Neural cell (in vitro differentiated cells): ENCODE measurements at regions not wholly inside any gene's neighbourhood (a gene's known extent, or its start where the extent isn't known, plus 50 kb on each side); places are given as distances from the start of the nearest gene placed in this dataset.
A peak's percentile ranks its signal among the peaks of the same experiment; 100 is the strongest.

Source experiments
- H2AFZ ChIP-seq: fragments of 200-600, 300-800 bp; sonication (generic), shearing (Covaris generic); 2 replicates; pipeline ENCODE4 v1.6.0; 2014; ENCODE audit warnings: low read depth, mild to moderate bottlenecking, antibody characterized with exemption, low read length, moderate library complexity
- H3F3A ChIP-seq: fragments of 200-600 bp; shearing (Covaris generic); 2 replicates; pipeline ENCODE4 v1.6.1; 2016; ENCODE audit warnings: mild to moderate bottlenecking, moderate library complexity, mixed read lengths, antibody characterized with exemption, low read length; ENCODE audit not compliant: insufficient read depth, poor library complexity, severe bottlenecking
- H3K27ac ChIP-seq: fragments of 200-600, 300-800 bp; sonication (generic), shearing (Covaris generic); 2 replicates; pipeline ENCODE4 v1.5.1; 2014; ENCODE audit warnings: mild to moderate bottlenecking, low read length, moderate library complexity
- H3K27me3 ChIP-seq: fragments of 300-800, 200-600 bp; sonication (generic), shearing (Covaris generic); 2 replicates; pipeline ENCODE4 v1.6.0; 2014; ENCODE audit warnings: mild to moderate bottlenecking, low read depth, low read length, moderate library complexity; ENCODE audit not compliant: insufficient read depth
- H3K36me3 ChIP-seq: fragments of 300-800, 200-600 bp; sonication (generic), shearing (Covaris generic); 2 replicates; pipeline ENCODE4 v1.5.1; 2014; ENCODE audit warnings: mild to moderate bottlenecking, antibody characterized with exemption, low read length, moderate library complexity; ENCODE audit not compliant: insufficient read depth
- H3K4me2 ChIP-seq: fragments of 300-800, 200-600 bp; sonication (generic), shearing (Covaris generic); 2 replicates; pipeline ENCODE4 v1.6.0; 2014; ENCODE audit warnings: mild to moderate bottlenecking, low read length
- H3K4me3 ChIP-seq: fragments of 300-800, 200-600 bp; sonication (generic), shearing (Covaris generic); 2 replicates; pipeline ENCODE4 v1.5.1; 2014; ENCODE audit warnings: mild to moderate bottlenecking, low read length, moderate library complexity
- H3K79me2 ChIP-seq: fragments of 200-600 bp; shearing (Covaris generic); replicated peaks from 2 replicates; pipeline ENCODE4 v1.6.0; 2014; ENCODE audit warnings: mild to moderate bottlenecking, low read length, moderate library complexity; ENCODE audit not compliant: insufficient read depth
- H3K9ac ChIP-seq: fragments of 300-800, 200-600 bp; sonication (generic), shearing (Covaris generic); 2 replicates; pipeline ENCODE4 v1.6.1; 2016; ENCODE audit warnings: mild to moderate bottlenecking, low read length, mixed read lengths
- H3K9me2 ChIP-seq: fragments of 200-600 bp; shearing (Covaris generic); 2 replicates; pipeline ENCODE4 v1.6.1; 2016; ENCODE audit warnings: mild to moderate bottlenecking, low read length, mixed read lengths; ENCODE audit not compliant: insufficient read depth
- H3K9me3 ChIP-seq: fragments of 200-600, 300-800 bp; sonication (generic), shearing (Covaris generic); 2 replicates; pipeline ENCODE4 v1.6.1; 2016; ENCODE audit warnings: mild to moderate bottlenecking, mixed run types, low read length, moderate library complexity, mixed read lengths
- H4K20me1 ChIP-seq: fragments of 200-600 bp; shearing (Covaris generic); 2 replicates; pipeline ENCODE4 v1.6.1; 2016; ENCODE audit warnings: mild to moderate bottlenecking, mixed run types; ENCODE audit not compliant: insufficient read depth
- EP300 ChIP-seq: fragments of 450-650 bp; conservative IDR thresholded peaks from 2 replicates; pipeline ENCODE4 v1.6.1; 2014; ENCODE audit warnings: antibody characterized with exemption, mild to moderate bottlenecking, moderate library complexity; ENCODE audit not compliant: poor library complexity, severe bottlenecking
- EZH2 ChIP-seq: fragments of 200-600, 300-800 bp; shearing (Covaris generic), sonication (generic); IDR thresholded peaks from 2 replicates; pipeline ENCODE4 v1.6.1; 2014; ENCODE audit warnings: antibody characterized with exemption, low read length, borderline replicate concordance, mild to moderate bottlenecking; ENCODE audit not compliant: insufficient read depth, poor library complexity, severe bottlenecking
- MXI1 ChIP-seq: fragments of 450-650 bp; conservative IDR thresholded peaks from 2 replicates; pipeline ENCODE4 v1.6.1; 2014; ENCODE audit warnings: antibody characterized with exemption, mild to moderate bottlenecking; ENCODE audit not compliant: poor library complexity, severe bottlenecking
- POLR2AphosphoS5 ChIP-seq: IDR thresholded peaks from 2 replicates; pipeline ENCODE4 v1.6.1; 2012
- RAD21 ChIP-seq: fragments of 450-650 bp; conservative IDR thresholded peaks from 2 replicates; pipeline ENCODE4 v1.6.1; 2014; ENCODE audit warnings: antibody characterized with exemption, mild to moderate bottlenecking, moderate library complexity
- SMC3 ChIP-seq: fragments of 450-650 bp; conservative IDR thresholded peaks from 2 replicates; pipeline ENCODE4 v1.6.1; 2014; ENCODE audit warnings: antibody characterized with exemption, mild to moderate bottlenecking, moderate library complexity; ENCODE audit not compliant: poor library complexity
- TAF1 ChIP-seq: IDR thresholded peaks from 2 replicates; pipeline ENCODE4 v1.6.1; 2012; ENCODE audit warnings: low read depth
- TF ChIP-seq, protein P1 (sequence below): fragments of 450-650 bp; IDR thresholded peaks from 2 replicates; pipeline ENCODE4 v1.5.1; 2014; ENCODE audit warnings: antibody characterized with exemption, mild to moderate bottlenecking, moderate library complexity; ENCODE audit not compliant: poor library complexity, severe bottlenecking
- TF ChIP-seq, protein P2 (sequence below): IDR thresholded peaks from 2 replicates; pipeline ENCODE4 v1.6.1; 2012; ENCODE audit warnings: borderline replicate concordance

DNA sequence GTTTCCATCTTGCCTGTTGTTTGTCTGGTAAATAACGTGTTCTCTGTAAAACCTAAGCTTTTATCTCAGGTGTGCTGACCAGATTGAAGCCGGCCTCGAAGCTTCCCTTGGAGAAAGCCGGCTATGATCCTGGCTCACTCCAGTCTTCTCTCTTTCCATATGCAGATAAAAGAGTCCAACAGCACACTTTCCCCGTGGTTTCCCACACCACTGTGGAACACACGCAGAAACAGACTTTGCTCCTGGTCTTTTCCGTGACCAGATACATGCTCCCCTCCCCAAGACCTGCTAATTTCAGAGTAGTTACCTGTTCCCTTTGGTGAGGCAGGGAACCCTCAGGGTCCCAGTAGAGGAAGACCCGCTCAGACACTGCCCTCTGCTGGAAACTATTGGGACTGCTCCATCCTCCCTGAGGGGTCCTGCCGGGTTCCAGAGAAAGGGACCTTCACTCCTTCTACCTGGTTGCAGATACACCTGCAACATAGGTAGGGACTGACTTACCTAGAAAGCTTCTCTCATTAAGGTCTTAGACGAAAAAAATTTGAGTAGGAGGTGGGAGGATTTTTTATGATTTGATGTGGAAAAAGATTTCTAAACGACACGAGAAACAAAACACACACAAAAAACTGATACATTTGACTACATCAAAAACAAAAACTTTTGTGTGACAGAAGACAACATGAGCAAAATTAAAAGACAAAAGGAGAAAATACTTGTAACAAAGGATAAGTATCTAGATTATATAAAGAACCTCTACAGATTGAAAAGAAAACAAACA lies 415.4 kb upstream of the CCDC196 start:
- H3K79me2 ChIP-seq, result no peaks in the 10 kb centered on the region
- no peaks in the 10 kb centered on the region for H3K9me2 ChIP-seq
- H3K4me3 ChIP-seq, result no peak overlapping the region
- peak overlapping the region; percentile 75 for H3K27ac ChIP-seq
- H4K20me1 ChIP-seq, result no peaks in the 10 kb centered on the region
- TF ChIP-seq, protein P1, sequence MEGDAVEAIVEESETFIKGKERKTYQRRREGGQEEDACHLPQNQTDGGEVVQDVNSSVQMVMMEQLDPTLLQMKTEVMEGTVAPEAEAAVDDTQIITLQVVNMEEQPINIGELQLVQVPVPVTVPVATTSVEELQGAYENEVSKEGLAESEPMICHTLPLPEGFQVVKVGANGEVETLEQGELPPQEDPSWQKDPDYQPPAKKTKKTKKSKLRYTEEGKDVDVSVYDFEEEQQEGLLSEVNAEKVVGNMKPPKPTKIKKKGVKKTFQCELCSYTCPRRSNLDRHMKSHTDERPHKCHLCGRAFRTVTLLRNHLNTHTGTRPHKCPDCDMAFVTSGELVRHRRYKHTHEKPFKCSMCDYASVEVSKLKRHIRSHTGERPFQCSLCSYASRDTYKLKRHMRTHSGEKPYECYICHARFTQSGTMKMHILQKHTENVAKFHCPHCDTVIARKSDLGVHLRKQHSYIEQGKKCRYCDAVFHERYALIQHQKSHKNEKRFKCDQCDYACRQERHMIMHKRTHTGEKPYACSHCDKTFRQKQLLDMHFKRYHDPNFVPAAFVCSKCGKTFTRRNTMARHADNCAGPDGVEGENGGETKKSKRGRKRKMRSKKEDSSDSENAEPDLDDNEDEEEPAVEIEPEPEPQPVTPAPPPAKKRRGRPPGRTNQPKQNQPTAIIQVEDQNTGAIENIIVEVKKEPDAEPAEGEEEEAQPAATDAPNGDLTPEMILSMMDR, result peak; percentile 60
- TF ChIP-seq EP300 (no peak), TAF1 (no peak), MXI1 (no peak), POLR2AphosphoS5 (no peak), RAD21 (peak; percentile 60), SMC3 (peak; percentile 64), EZH2 (no peak)
- TF ChIP-seq, protein P2, sequence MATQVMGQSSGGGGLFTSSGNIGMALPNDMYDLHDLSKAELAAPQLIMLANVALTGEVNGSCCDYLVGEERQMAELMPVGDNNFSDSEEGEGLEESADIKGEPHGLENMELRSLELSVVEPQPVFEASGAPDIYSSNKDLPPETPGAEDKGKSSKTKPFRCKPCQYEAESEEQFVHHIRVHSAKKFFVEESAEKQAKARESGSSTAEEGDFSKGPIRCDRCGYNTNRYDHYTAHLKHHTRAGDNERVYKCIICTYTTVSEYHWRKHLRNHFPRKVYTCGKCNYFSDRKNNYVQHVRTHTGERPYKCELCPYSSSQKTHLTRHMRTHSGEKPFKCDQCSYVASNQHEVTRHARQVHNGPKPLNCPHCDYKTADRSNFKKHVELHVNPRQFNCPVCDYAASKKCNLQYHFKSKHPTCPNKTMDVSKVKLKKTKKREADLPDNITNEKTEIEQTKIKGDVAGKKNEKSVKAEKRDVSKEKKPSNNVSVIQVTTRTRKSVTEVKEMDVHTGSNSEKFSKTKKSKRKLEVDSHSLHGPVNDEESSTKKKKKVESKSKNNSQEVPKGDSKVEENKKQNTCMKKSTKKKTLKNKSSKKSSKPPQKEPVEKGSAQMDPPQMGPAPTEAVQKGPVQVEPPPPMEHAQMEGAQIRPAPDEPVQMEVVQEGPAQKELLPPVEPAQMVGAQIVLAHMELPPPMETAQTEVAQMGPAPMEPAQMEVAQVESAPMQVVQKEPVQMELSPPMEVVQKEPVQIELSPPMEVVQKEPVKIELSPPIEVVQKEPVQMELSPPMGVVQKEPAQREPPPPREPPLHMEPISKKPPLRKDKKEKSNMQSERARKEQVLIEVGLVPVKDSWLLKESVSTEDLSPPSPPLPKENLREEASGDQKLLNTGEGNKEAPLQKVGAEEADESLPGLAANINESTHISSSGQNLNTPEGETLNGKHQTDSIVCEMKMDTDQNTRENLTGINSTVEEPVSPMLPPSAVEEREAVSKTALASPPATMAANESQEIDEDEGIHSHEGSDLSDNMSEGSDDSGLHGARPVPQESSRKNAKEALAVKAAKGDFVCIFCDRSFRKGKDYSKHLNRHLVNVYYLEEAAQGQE, result no peak
- H3K9me3 ChIP-seq, result no peaks in the 10 kb centered on the region
- no peaks in the 10 kb centered on the region for H3K27me3 ChIP-seq
- H3K36me3 ChIP-seq, result no peaks in the 10 kb centered on the region
- H3K9ac ChIP-seq, result no peak overlapping the region
- no peak overlapping the region for H2AFZ ChIP-seq
- no peaks in the 10 kb centered on the region for H3F3A ChIP-seq
- peak overlapping the region; percentile 33 for H3K4me2 ChIP-seq

DNA sequence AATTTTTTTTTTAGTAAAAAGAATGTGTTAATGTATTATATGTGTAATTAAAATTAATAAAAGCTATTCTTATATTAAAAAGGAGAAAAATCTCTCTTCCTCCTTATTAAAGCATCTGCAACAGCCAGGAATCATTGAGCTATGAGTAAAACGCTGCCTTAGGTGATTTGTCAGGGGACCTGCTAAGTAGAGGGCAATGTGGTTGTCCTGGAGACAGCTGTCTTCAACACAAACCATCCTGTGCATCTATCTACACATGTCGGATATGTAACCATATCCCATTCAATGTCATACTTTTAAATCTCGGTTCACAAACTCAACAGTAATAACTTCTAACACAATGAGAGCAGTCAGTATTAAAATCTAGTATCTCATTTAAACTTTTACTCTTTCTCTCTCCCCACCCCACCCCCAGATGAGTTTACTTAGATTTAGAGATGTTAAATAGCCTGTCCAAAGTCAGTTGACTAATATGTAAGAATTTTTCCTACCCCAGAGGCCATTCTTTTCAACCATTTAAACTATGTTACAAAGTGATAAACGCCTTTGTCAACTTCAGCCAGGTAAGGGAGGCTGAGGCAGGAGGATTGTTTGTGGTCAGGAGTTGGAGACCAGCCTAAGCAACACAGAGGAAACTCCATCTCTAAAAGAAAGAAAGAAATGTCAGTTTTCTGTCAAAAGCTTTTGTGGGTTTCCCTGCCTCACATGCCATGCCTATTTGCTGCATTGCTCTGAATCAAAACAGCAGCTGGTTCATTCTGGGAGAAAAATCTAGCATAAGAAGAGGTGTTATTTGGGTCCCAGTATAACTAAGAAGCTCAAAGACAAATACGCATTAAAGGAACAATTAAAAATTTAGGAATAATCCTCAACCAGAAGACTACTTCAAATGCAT lies 413.7 kb upstream of the CCDC196 start:
- TF ChIP-seq, protein P1, result peak; percentile 20
- TF ChIP-seq TAF1 (no peak), SMC3 (peak; percentile 33), RAD21 (peak; percentile 26), MXI1 (no peak), POLR2AphosphoS5 (peak; percentile 75), EP300 (peak; percentile 90), EZH2 (no peak)
- TF ChIP-seq, protein P2, result peak; percentile 69
- Histone ChIP-seq H3K27ac (peak overlapping the region; percentile 92), H3K36me3 (no peaks in the 10 kb centered on the region), H3K4me2 (peak overlapping the region; percentile 66), H2AFZ (no peak overlapping the region), H3K9me2 (no peaks in the 10 kb centered on the region), H3K27me3 (no peaks in the 10 kb centered on the region), H3K9me3 (no peaks in the 10 kb centered on the region), H3K4me3 (peak overlapping the region; percentile 37), H3F3A (no peaks in the 10 kb centered on the region), H3K9ac (peak overlapping the region; percentile 57), H3K79me2 (no peaks in the 10 kb centered on the region), H4K20me1 (no peaks in the 10 kb centered on the region)
